Nephron (organoid): ENCODE measurements at regions not wholly inside any gene's neighbourhood (a gene's known extent, or its start where the extent isn't known, plus 50 kb on each side); places are given as distances from the start of the nearest gene placed in this dataset.

Source experiments
- H3K27ac Mint-ChIP-seq, 3 experiments: 2 replicates each; pipeline ENCODE4 v1.8.0; 2020; ENCODE audit warnings: mixed read lengths in 3 of 3, mild to moderate bottlenecking in 2 of 3, moderate library complexity in 1 of 3
- H3K27me3 Mint-ChIP-seq: 2 replicates; pipeline ENCODE4 v1.8.0; 2021; ENCODE audit warnings: low read depth, mild to moderate bottlenecking, moderate library complexity, mixed read lengths
- H3K36me3 Mint-ChIP-seq: 2 replicates; pipeline ENCODE4 v1.8.0; 2020; ENCODE audit warnings: low read depth, mixed read lengths
- H3K4me1 Mint-ChIP-seq: 2 replicates; pipeline ENCODE4 v1.8.0; 2020; ENCODE audit warnings: mixed read lengths
- H3K4me3 Mint-ChIP-seq, 3 experiments: 2 replicates each; pipeline ENCODE4 v1.8.0; 2020; ENCODE audit warnings: mild to moderate bottlenecking in 3 of 3, mixed read lengths in 3 of 3, moderate library complexity in 2 of 3
- H3K9me3 Mint-ChIP-seq: 2 replicates; pipeline ENCODE4 v1.8.0; 2020; ENCODE audit warnings: mixed read lengths
- TF ChIP-seq, protein P1 (sequence below), 3 experiments: fragments of 200-600 bp; sonication (generic); IDR thresholded peaks; one replicate each; pipeline ENCODE4 v1.5.0; 2021; ENCODE audit warnings: antibody characterized with exemption in 3 of 3; ENCODE audit not compliant: unreplicated experiment in 3 of 3

DNA sequence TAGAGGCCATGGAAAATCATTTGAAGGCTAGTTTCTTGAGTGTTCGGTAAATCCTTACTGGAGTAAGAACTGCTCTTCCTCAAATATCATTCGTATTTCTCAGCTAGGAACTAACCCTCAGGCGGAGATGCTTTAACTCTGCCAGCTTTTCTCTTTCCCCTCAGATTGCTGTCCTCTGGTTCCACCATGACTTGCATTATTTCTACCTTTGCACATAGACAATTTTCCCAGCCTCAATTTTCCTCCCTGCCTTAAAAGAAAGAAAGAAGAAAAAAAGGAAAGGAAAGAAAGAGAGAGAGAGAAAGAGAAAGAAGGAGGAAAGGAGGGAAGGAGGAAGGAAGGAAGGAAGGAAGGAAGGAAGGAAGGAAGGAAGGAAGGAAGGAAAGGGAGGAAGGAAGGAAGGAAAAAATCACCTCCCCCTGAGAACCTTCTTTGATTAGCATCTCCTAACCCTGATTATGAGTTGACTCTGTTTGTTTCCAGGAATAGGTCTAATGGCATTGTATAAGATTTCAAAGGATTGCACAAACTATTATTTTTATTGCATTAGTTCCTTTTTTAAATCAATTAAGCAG, 123.3 kb upstream of the FAM204A start:
- no peaks in the 10 kb centered on the region for H3K36me3 Mint-ChIP-seq
- H3K9me3 Mint-ChIP-seq: no peaks in the 10 kb centered on the region
- H3K4me1 Mint-ChIP-seq: no peaks in the 10 kb centered on the region
- no peak overlapping the region for H3K4me3 Mint-ChIP-seq
- TF ChIP-seq, protein P1, sequence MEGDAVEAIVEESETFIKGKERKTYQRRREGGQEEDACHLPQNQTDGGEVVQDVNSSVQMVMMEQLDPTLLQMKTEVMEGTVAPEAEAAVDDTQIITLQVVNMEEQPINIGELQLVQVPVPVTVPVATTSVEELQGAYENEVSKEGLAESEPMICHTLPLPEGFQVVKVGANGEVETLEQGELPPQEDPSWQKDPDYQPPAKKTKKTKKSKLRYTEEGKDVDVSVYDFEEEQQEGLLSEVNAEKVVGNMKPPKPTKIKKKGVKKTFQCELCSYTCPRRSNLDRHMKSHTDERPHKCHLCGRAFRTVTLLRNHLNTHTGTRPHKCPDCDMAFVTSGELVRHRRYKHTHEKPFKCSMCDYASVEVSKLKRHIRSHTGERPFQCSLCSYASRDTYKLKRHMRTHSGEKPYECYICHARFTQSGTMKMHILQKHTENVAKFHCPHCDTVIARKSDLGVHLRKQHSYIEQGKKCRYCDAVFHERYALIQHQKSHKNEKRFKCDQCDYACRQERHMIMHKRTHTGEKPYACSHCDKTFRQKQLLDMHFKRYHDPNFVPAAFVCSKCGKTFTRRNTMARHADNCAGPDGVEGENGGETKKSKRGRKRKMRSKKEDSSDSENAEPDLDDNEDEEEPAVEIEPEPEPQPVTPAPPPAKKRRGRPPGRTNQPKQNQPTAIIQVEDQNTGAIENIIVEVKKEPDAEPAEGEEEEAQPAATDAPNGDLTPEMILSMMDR (IDR thresholded peaks at IDR 0.05; ENCODE audit: unreplicated experiment in 3 of 3): no peak
- peaks cover 39% of the 10 kb centered on the region for H3K27me3 Mint-ChIP-seq
- no peak overlapping the region for H3K27ac Mint-ChIP-seq

DNA sequence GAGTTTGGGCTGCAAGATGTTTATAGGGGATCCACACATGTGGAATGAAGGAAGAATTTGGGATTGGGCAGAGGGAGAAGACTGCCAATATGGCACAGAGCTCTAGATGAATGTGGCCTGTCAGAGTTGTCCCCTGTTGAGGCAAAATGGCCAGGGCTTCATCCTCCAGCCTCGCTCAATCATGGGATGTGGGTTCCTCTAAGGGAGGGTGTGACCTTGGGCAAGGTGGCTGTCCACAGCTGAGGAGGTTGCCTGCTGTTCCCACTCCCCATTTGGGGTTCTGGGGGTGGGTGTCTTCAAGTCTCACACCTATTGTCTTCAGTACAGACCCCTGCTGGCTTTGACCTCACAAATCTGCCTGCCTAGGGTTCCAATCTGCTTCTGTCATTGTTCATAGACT, 121.6 kb upstream of the FAM204A start:
- H3K4me1 Mint-ChIP-seq: no peaks in the 10 kb centered on the region
- H3K36me3 Mint-ChIP-seq: no peaks in the 10 kb centered on the region
- H3K27me3 Mint-ChIP-seq: peaks cover 34% of the 10 kb centered on the region
- H3K27ac Mint-ChIP-seq: no peak overlapping the region
- TF ChIP-seq, protein P1 (IDR thresholded peaks at IDR 0.05; ENCODE audit: unreplicated experiment in 3 of 3): no peak
- H3K9me3 Mint-ChIP-seq: no peaks in the 10 kb centered on the region
- H3K4me3 Mint-ChIP-seq: no peak overlapping the region

DNA sequence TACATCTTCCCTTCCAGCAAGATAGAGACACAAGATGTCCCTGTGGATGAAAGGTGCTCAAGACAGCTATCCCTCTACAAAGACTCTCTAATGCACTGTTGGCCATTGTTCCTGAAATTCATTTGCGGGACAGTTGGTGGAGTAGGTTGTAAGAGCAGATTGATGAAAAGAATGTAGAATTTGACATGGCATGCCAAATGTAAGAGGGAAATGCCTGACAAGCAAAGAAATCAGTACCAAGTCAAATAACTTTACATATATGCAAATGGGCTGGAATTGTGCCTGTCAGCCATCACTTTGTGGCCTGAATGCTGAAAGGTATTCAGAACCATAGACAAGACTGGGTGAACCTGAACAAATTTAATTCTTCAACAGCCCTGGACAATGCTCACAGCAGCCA, 120.3 kb upstream of the FAM204A start:
- H3K9me3 Mint-ChIP-seq: no peaks in the 10 kb centered on the region
- no peaks in the 10 kb centered on the region for H3K36me3 Mint-ChIP-seq
- H3K4me3 Mint-ChIP-seq: no peak overlapping the region
- H3K27ac Mint-ChIP-seq: no peak overlapping the region
- TF ChIP-seq, protein P1 (IDR thresholded peaks at IDR 0.05; ENCODE audit: unreplicated experiment in 3 of 3): no peak
- H3K4me1 Mint-ChIP-seq: no peaks in the 10 kb centered on the region
- H3K27me3 Mint-ChIP-seq: peaks cover 29% of the 10 kb centered on the region

DNA sequence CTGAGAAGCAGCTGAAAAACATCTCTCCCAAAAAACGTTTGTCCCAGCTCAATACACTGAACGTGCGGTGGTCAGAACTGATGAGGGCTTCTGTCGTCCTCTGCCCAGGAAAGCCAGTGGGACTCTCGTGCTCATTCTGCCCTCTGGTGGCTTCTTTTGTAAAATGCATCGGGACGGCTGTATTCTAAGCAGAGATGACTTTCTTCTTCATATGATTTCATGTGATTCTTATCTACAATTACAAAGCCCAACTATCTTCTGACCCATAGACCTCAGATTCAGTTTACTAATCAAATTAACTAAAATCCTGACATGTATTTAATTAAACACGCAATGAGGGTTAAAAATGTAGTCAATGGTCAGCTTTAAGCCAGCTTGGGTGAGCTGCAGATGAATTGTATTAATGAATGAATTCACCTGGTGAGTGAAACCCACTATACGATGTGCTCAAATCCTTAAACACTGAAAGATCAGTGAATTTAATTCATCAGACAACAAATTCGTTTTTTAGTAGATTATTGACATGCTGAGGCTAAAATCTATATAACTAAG, 117.6 kb upstream of the FAM204A start:
- no peaks in the 10 kb centered on the region for H3K9me3 Mint-ChIP-seq
- H3K4me1 Mint-ChIP-seq: no peaks in the 10 kb centered on the region
- no peaks in the 10 kb centered on the region for H3K36me3 Mint-ChIP-seq
- no peak overlapping the region for H3K27ac Mint-ChIP-seq
- TF ChIP-seq, protein P1 (IDR thresholded peaks at IDR 0.05; ENCODE audit: unreplicated experiment in 3 of 3): peak; percentile 77 to 84 (median 82)
- H3K27me3 Mint-ChIP-seq: peaks cover 14% of the 10 kb centered on the region
- H3K4me3 Mint-ChIP-seq: no peak overlapping the region

DNA sequence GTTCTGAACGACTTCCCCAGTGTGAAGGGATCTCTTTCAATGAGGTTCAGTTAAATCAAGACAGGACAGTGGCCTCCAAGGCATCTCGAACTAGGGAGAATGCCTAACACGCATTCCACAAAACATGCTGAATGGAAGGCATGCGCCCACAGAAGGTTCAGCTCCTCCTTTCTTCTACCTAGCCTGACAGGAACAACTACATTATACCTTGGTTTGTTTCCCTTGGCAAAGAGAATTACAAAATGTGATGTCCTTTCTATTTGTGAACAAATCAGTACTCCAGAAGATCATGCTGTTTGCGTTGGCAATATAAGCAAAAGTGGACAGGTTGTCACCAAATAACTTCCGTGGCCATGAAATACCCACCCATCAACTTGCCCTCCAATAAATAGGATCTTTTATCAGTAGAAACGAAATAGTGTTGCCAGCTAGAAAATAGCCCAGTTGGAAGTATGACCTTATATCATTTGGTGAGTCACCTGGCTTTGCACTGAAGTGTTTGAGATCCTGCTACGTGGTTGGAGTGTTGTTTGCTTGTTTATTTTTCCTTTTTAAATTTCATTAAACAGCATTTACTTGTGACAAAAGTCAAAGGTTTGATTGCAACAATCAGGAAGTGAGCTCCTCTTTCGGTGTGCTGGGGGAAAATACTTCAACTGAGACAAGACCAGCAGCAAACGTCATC, 117.0 kb upstream of the FAM204A start:
- Mint-ChIP-seq H3K4me1 (no peaks in the 10 kb centered on the region), H3K36me3 (no peaks in the 10 kb centered on the region), H3K4me3 (no peak overlapping the region), H3K27ac (no peak overlapping the region), H3K9me3 (no peaks in the 10 kb centered on the region), H3K27me3 (peaks cover 14% of the 10 kb centered on the region)
- TF ChIP-seq, protein P1 (IDR thresholded peaks at IDR 0.05; ENCODE audit: unreplicated experiment in 3 of 3): no peak
